OCI-M1 (cell line): ENCODE measurements at regions not wholly inside any gene's neighbourhood (a gene's known extent, or its start where the extent isn't known, plus 50 kb on each side); places are given as distances from the start of the nearest gene placed in this dataset.
"Not testable (repeated sequence)": the region's sequence is repeated elsewhere in the genome, so short reads cannot be mapped to it uniquely, and the experiment has no call there.

Experiments used
- DNase-seq: peaks from one replicate; lab custom pipeline; 2025; lab: John Stamatoyannopoulos, UW

GRCh38 chr15:57881361-57881760 lies 174.8 kb downstream of the POLR2M start:
- no peak for DNase-seq

- no peak for DNase-seq
Observed at GRCh38 chr15:57881972-57882371, 175.5 kb downstream of the POLR2M start.

- DNase-seq: no peak
Observed at GRCh38 chr15:57883701-57884100, 177.2 kb downstream of the POLR2M start.

GRCh38 chr15:57884936-57885335 lies 178.4 kb downstream of the POLR2M start:
- DNase-seq: no peak

GRCh38 chr15:57885435-57885834 lies 178.9 kb downstream of the POLR2M start:
- no peak for DNase-seq

- no peak for DNase-seq
Observed at GRCh38 chr15:57887825-57888224, 177.7 kb downstream of the ALDH1A2 start.

GRCh38 chr15:57890351-57890750 lies 175.2 kb downstream of the ALDH1A2 start:
- no peak for DNase-seq

- DNase-seq: no peak
Observed at GRCh38 chr15:57890878-57891277, 174.6 kb downstream of the ALDH1A2 start.

GRCh38 chr15:57892181-57892580 lies 173.3 kb downstream of the ALDH1A2 start:
- no peak for DNase-seq

- DNase-seq: no peak
Observed at GRCh38 chr15:57893040-57893439, 172.5 kb downstream of the ALDH1A2 start.

- DNase-seq: no peak
Observed at GRCh38 chr15:57895291-57895690, 170.2 kb downstream of the ALDH1A2 start.

GRCh38 chr15:57896114-57896513 lies 169.4 kb downstream of the ALDH1A2 start:
- no peak for DNase-seq

GRCh38 chr15:57896899-57897298 lies 168.6 kb downstream of the ALDH1A2 start:
- DNase-seq: not testable (repeated sequence)

GRCh38 chr15:57897870-57898269 lies 167.6 kb downstream of the ALDH1A2 start:
- no peak for DNase-seq

GRCh38 chr15:57902155-57902554 lies 163.4 kb downstream of the ALDH1A2 start:
- no peak for DNase-seq
